Loucy (cell line): ENCODE measurements at regions not wholly inside any gene's neighbourhood (a gene's known extent, or its start where the extent isn't known, plus 50 kb on each side); places are given as distances from the start of the nearest gene placed in this dataset.

ENCODE experiments used
- H2AFZ ChIP-seq: fragments of 200-600 bp; sonication (generic); 2 replicates; pipeline ENCODE4 v1.6.0; 2016; ENCODE audit warnings: antibody characterized with exemption, mild to moderate bottlenecking, low read length, moderate library complexity
- H3F3A ChIP-seq: fragments of 200-600 bp; 2 replicates; pipeline ENCODE4 v1.6.0; 2016; ENCODE audit warnings: antibody characterized with exemption, low read depth, mild to moderate bottlenecking
- H3K27me3 ChIP-seq: fragments of 200-600 bp; sonication (generic); 2 replicates; pipeline ENCODE4 v1.6.1; 2014; ENCODE audit warnings: low read length, mild to moderate bottlenecking; ENCODE audit not compliant: insufficient read depth, poor library complexity, severe bottlenecking
- H3K36me3 ChIP-seq: fragments of 200-600 bp; sonication (generic); 2 replicates; pipeline ENCODE4 v1.6.1; 2016; ENCODE audit warnings: low read length; ENCODE audit not compliant: insufficient read depth
- H3K4me1 ChIP-seq: fragments of 200-600 bp; sonication (generic); 2 replicates; pipeline ENCODE4 v1.5.1; 2014; ENCODE audit warnings: low read length, mild to moderate bottlenecking; ENCODE audit not compliant: insufficient read depth, poor library complexity, severe bottlenecking
- H3K4me2 ChIP-seq: fragments of 200-600 bp; sonication (generic); 2 replicates; pipeline ENCODE4 v1.6.0; 2014; ENCODE audit warnings: antibody characterized with exemption, low read length, low read depth, mild to moderate bottlenecking; ENCODE audit not compliant: poor library complexity, severe bottlenecking
- H3K4me3 ChIP-seq: fragments of 200-600 bp; sonication (generic); 2 replicates; pipeline ENCODE4 v1.5.1; 2014; ENCODE audit warnings: low read length, mild to moderate bottlenecking, mixed read lengths; ENCODE audit not compliant: poor library complexity, severe bottlenecking
- H3K79me2 ChIP-seq: fragments of 200-600 bp; sonication (generic); 2 replicates; pipeline ENCODE4 v1.6.1; 2014; ENCODE audit warnings: low read length; ENCODE audit not compliant: insufficient read depth
- H3K9ac ChIP-seq: fragments of 200-600 bp; sonication (generic); 2 replicates; pipeline ENCODE4 v1.6.0; 2014; ENCODE audit warnings: mild to moderate bottlenecking, low read depth, low read length, moderate library complexity; ENCODE audit not compliant: poor library complexity, severe bottlenecking
- H3K9me2 ChIP-seq: fragments of 200-600 bp; sonication (generic); replicated peaks from 2 replicates; pipeline ENCODE4 v1.6.1; 2016; ENCODE audit warnings: low read depth, low read length, mixed read lengths
- H3K9me3 ChIP-seq: fragments of 200-600 bp; sonication (generic); 2 replicates; pipeline ENCODE4 v1.6.1; 2014; ENCODE audit warnings: mild to moderate bottlenecking, antibody characterized with exemption, low read length, low read depth; ENCODE audit not compliant: insufficient read depth
- H4K20me1 ChIP-seq: fragments of 200-600 bp; sonication (generic); 2 replicates; pipeline ENCODE4 v1.6.0; 2014; ENCODE audit warnings: antibody characterized with exemption, low read length, mild to moderate bottlenecking; ENCODE audit not compliant: insufficient read depth, poor library complexity, severe bottlenecking
- CTCF ChIP-seq: fragments of 200-600 bp; sonication (generic); conservative IDR thresholded peaks from 2 replicates; pipeline ENCODE4 v1.5.1; 2014; ENCODE audit warnings: mild to moderate bottlenecking, antibody characterized with exemption, low read length
- EZH2phosphoT487 ChIP-seq: fragments of 200-600 bp; IDR thresholded peaks from 2 replicates; pipeline ENCODE4 v1.6.1; 2018; ENCODE audit warnings: antibody characterized with exemption, mild to moderate bottlenecking, moderate library complexity, borderline replicate concordance

- TF ChIP-seq EZH2phosphoT487 (no peak), CTCF (no peak)
- H3K4me3 ChIP-seq = no peak overlapping the region
- H3K4me2 ChIP-seq = no peak overlapping the region
- no peaks in the 10 kb centered on the region for H3F3A ChIP-seq
- H3K9me2 ChIP-seq = no peaks in the 10 kb centered on the region
- H3K79me2 ChIP-seq = no peaks in the 10 kb centered on the region
- no peaks in the 10 kb centered on the region for H4K20me1 ChIP-seq
- H3K4me1 ChIP-seq = no peaks in the 10 kb centered on the region
- H3K9me3 ChIP-seq = no peaks in the 10 kb centered on the region
- H2AFZ ChIP-seq = no peak overlapping the region
- no peak overlapping the region for H3K9ac ChIP-seq
- no peaks in the 10 kb centered on the region for H3K36me3 ChIP-seq
- H3K27me3 ChIP-seq = no peaks in the 10 kb centered on the region
These were observed 82.0 kb upstream of the WSCD2 start for GRCh38 chr12:108047071-108047550.

GRCh38 chr12:108048686-108049085 is 80.4 kb upstream of the WSCD2 start:
- no peaks in the 10 kb centered on the region for H3K9me2 ChIP-seq
- no peak overlapping the region for H3K4me2 ChIP-seq
- H3F3A ChIP-seq = no peaks in the 10 kb centered on the region
- H3K9me3 ChIP-seq = no peaks in the 10 kb centered on the region
- TF ChIP-seq EZH2phosphoT487 = no peak
- no peak for TF ChIP-seq CTCF
- H2AFZ ChIP-seq = no peak overlapping the region
- no peaks in the 10 kb centered on the region for H3K79me2 ChIP-seq
- H4K20me1 ChIP-seq = no peaks in the 10 kb centered on the region
- H3K9ac ChIP-seq = no peak overlapping the region
- H3K4me3 ChIP-seq = no peak overlapping the region
- no peaks in the 10 kb centered on the region for H3K4me1 ChIP-seq
- no peaks in the 10 kb centered on the region for H3K27me3 ChIP-seq
- no peaks in the 10 kb centered on the region for H3K36me3 ChIP-seq

GRCh38 chr12:108050696-108051095 is 78.4 kb upstream of the WSCD2 start:
- Histone ChIP-seq H4K20me1 (no peaks in the 10 kb centered on the region), H3K27me3 (no peaks in the 10 kb centered on the region), H3K79me2 (no peaks in the 10 kb centered on the region), H3K9ac (no peak overlapping the region), H3K36me3 (no peaks in the 10 kb centered on the region), H3K4me2 (no peak overlapping the region), H3F3A (no peaks in the 10 kb centered on the region), H3K9me3 (no peaks in the 10 kb centered on the region), H3K9me2 (no peaks in the 10 kb centered on the region), H2AFZ (no peak overlapping the region), H3K4me3 (no peak overlapping the region), H3K4me1 (no peaks in the 10 kb centered on the region)
- TF ChIP-seq EZH2phosphoT487 (no peak), CTCF (no peak)
